ENCODE measurements at regions not wholly inside any gene's neighbourhood (a gene's known extent, or its start where the extent isn't known, plus 50 kb on each side); places are given as distances from the start of the nearest gene placed in this dataset.

GRCh38 chr15:93708724-93709445, 522.5 kb upstream of the MCTP2 start:
- TF ChIP-seq POLR2A (IDR thresholded peaks at IDR 0.05; ENCODE audit: low read depth, low read length) (no peak), POLR2AphosphoS5 (IDR thresholded peaks at IDR 0.05; ENCODE audit: low read depth, low read length) (no peak), TAF1 (IDR thresholded peaks at IDR 0.05; ENCODE audit: borderline replicate concordance, low read depth, low read length) (no peak)
